Esophagus muscularis mucosa (tissue), 4 donors: ENCODE measurements at regions not wholly inside any gene's neighbourhood (a gene's known extent, or its start where the extent isn't known, plus 50 kb on each side); places are given as distances from the start of the nearest gene placed in this dataset.

Experiments
- DNase-seq: peaks from one replicate; pipeline ENCODE4 v3.0.0-alpha.2; 2017; ENCODE audit errors: extremely low spot score
- H3K27ac ChIP-seq, 4 donors: fragments of 200-600 bp; sonication (generic); replicated peaks in 1 of 4; 1 replicate in 3 of 4; 2 replicates in 1 of 4; pipeline ENCODE4 v1.5.1; 2016 to 2019; ENCODE audit warnings: mild to moderate bottlenecking in 1 of 4
- H3K27me3 ChIP-seq, 4 donors: fragments of 200-600 bp; sonication (generic); one replicate each; pipeline versions ENCODE4 v1.5.1 to v1.6.0; 2016 to 2019
- H3K36me3 ChIP-seq, 4 donors: fragments of 200-600 bp; sonication (generic); one replicate each; pipeline ENCODE4 v1.5.1; 2016 to 2019
- H3K4me1 ChIP-seq, 4 donors: fragments of 200-600 bp; sonication (generic); one replicate each; pipeline ENCODE4 v1.5.1; 2016 to 2019
- H3K4me3 ChIP-seq, 4 donors: fragments of 200-600 bp; sonication (generic); 1 replicate in 2 of 4; 2 replicates in 2 of 4; pipeline ENCODE4 v1.5.1; 2016 to 2019; ENCODE audit warnings: mild to moderate bottlenecking in 4 of 4, moderate library complexity in 1 of 4
- H3K9me3 ChIP-seq, 4 donors: fragments of 200-600 bp; sonication (generic); 1 replicate in 3 of 4; 2 replicates in 1 of 4; pipeline ENCODE4 v1.5.1; 2016 to 2019
- EP300 ChIP-seq: sonication (generic); formaldehyde crosslinking; IDR thresholded peaks from one replicate; pipeline ENCODE4 v1.6.1; 2017; ENCODE audit warnings: antibody characterized with exemption
- POLR2A ChIP-seq: fragments of 450-650 bp; IDR thresholded peaks from one replicate; pipeline ENCODE4 v1.6.1; 2017; ENCODE audit warnings: antibody characterized with exemption, moderate library complexity, mild to moderate bottlenecking, low read depth
- POLR2AphosphoS5 ChIP-seq, 2 donors: sonication (generic); formaldehyde crosslinking; IDR thresholded peaks; one replicate each; pipeline ENCODE4 v1.6.1; 2017; ENCODE audit warnings: antibody characterized with exemption in 2 of 2
- WGBS: methylation state at CpG from one replicate; pipeline ENCODE4 v1.1.5; 2018; 5-methylcytosine and 5-hydroxymethylcytosine counted together
- intact Hi-C: fragments of 100-400 bp; cut with DNase I; formaldehyde crosslinking; loops from one replicate; pipeline ENCODE4 v1.15.1; 2023
- TF ChIP-seq, protein P1 (sequence below), 3 experiments: fragments of 200-600 bp in 2 of 3; fragments of 450-650 bp in 1 of 3; sonication (generic) in 2 of 3; IDR thresholded peaks; one replicate each; pipeline ENCODE4 v1.5.1; 2017 to 2019; ENCODE audit warnings: antibody characterized with exemption in 3 of 3, mild to moderate bottlenecking in 2 of 3, moderate library complexity in 1 of 3

DNA sequence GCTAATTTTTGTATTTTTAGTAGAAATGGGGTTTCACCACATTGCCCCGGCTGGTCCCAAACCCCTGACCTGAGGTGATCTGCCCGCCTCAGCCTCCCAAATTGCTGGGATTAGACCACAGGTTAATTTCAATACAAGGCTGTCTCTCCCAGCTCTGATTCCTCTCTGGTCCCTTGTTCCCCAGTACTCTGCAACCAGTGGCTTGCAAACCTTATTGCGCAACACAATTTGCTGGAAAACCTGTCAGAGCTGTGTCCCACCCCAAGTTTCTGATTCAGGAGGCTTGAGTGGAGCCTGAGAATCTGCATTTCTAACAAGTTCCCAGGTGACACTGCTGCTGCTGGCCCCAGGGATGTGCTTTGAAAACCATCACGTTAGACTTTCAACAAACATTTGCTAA, 96.2 kb upstream of the SRSF6 start:
- no peak overlapping the region for H3K27ac ChIP-seq
- DNase-seq: no peak
- intact Hi-C loops: no loop called here
- no peaks in the 10 kb centered on the region for H3K4me1 ChIP-seq
- H3K9me3 ChIP-seq: no peaks in the 10 kb centered on the region
- 91% methylated on average over 4 of the region's 4 CpGs for WGBS
- TF ChIP-seq, protein P1, sequence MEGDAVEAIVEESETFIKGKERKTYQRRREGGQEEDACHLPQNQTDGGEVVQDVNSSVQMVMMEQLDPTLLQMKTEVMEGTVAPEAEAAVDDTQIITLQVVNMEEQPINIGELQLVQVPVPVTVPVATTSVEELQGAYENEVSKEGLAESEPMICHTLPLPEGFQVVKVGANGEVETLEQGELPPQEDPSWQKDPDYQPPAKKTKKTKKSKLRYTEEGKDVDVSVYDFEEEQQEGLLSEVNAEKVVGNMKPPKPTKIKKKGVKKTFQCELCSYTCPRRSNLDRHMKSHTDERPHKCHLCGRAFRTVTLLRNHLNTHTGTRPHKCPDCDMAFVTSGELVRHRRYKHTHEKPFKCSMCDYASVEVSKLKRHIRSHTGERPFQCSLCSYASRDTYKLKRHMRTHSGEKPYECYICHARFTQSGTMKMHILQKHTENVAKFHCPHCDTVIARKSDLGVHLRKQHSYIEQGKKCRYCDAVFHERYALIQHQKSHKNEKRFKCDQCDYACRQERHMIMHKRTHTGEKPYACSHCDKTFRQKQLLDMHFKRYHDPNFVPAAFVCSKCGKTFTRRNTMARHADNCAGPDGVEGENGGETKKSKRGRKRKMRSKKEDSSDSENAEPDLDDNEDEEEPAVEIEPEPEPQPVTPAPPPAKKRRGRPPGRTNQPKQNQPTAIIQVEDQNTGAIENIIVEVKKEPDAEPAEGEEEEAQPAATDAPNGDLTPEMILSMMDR (IDR thresholded peaks at IDR 0.05): no peak
- TF ChIP-seq EP300: no peak
- TF ChIP-seq POLR2AphosphoS5 (IDR thresholded peaks at IDR 0.05): no peak
- TF ChIP-seq POLR2A: no peak
- H3K36me3 ChIP-seq: no peaks in the 10 kb centered on the region
- H3K4me3 ChIP-seq: no peak overlapping the region
- peaks cover 0 to 18% (median 0%) of the 10 kb centered on the region in 4 donors for H3K27me3 ChIP-seq

DNA sequence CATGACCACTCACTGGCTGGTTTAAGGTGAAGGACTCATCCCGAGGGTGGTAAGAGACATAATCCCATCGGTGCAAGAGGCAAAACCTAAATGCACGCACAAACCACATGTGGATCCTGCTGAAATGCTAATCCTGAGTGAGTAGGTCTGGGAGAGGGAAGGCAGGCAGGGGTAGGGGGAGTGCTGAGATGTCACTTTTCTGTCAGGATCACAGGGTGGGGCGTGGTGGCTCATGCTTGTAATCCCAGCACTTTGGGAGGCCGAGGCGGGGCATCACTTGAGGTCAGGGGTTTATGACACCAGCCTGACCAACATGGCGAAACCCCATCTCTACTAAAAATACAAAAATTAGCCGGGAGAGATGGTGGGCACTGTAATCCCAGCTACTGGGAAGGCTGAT, 97.7 kb upstream of the SRSF6 start:
- Histone ChIP-seq H3K27ac (no peak overlapping the region), H3K9me3 (no peaks in the 10 kb centered on the region), H3K27me3 (peaks cover 0 to 8% (median 0%) of the 10 kb centered on the region in 4 donors), H3K4me3 (no peak overlapping the region), H3K36me3 (no peaks in the 10 kb centered on the region), H3K4me1 (no peaks in the 10 kb centered on the region)
- intact Hi-C loops: no loop called here
- no peak for TF ChIP-seq EP300
- DNase-seq: no peak
- WGBS: 73% methylated on average over 7 of the region's 8 CpGs

DNA sequence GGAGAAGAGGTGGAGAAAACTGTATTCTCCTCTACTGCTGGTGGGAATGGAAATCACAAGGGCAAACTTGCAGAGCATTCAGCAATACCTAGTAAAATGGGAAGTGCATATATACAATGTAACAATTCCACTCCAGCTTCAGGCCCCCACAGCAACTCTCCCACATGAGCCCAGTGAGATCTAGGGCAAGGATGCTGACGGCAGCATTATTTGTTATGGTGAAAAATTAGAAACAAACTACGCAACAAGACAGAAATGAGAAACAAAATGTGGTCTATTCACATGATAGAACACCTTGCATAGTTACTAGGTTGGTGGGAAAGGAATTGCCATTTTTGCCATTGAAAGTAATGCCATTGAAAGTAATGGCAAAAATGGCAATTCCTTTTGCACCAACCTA, 98.9 kb upstream of the SRSF6 start:
- Histone ChIP-seq H3K27ac (no peak overlapping the region), H3K36me3 (no peaks in the 10 kb centered on the region), H3K4me1 (no peaks in the 10 kb centered on the region), H3K27me3 (no peaks in the 10 kb centered on the region), H3K4me3 (no peak overlapping the region), H3K9me3 (no peaks in the 10 kb centered on the region)
- 100% methylated on average over 2 of the region's 2 CpGs for whole genome bisulfite sequencing
- TF ChIP-seq EP300 (no peak), POLR2A (no peak), POLR2AphosphoS5 (IDR thresholded peaks at IDR 0.05) (no peak)
- TF ChIP-seq, protein P1 (IDR thresholded peaks at IDR 0.05): no peak
- intact Hi-C loops: no loop called here
- no peak for DNase-seq

GRCh38 chr20:43357352-43357751, 100.3 kb upstream of the SRSF6 start:
- no peaks in the 10 kb centered on the region for H3K9me3 ChIP-seq
- no peaks in the 10 kb centered on the region for H3K36me3 ChIP-seq
- H3K27ac ChIP-seq: no peak overlapping the region
- 80% methylated on average over 6 of the region's 6 CpGs for WGBS
- DNase-seq: no peak
- H3K4me1 ChIP-seq: no peaks in the 10 kb centered on the region
- no peaks in the 10 kb centered on the region for H3K27me3 ChIP-seq
- TF ChIP-seq POLR2AphosphoS5 (IDR thresholded peaks at IDR 0.05) (no peak), POLR2A (no peak), EP300 (no peak)
- TF ChIP-seq, protein P1 (IDR thresholded peaks at IDR 0.05): no peak
- H3K4me3 ChIP-seq: no peak overlapping the region
- intact Hi-C loops: no loop called here

GRCh38 chr20:43355610-43356009, 102.1 kb upstream of the SRSF6 start:
- no peak for DNase-seq
- H3K27ac ChIP-seq: no peak overlapping the region
- peaks cover 0 to 10% (median 0%) of the 10 kb centered on the region in 4 donors for H3K27me3 ChIP-seq
- TF ChIP-seq, protein P1 (IDR thresholded peaks at IDR 0.05): no peak
- TF ChIP-seq POLR2AphosphoS5 (IDR thresholded peaks at IDR 0.05) (no peak), POLR2A (no peak), EP300 (no peak)
- no peak overlapping the region for H3K4me3 ChIP-seq
- 73% methylated on average over 2 of the region's 2 CpGs for WGBS
- no peaks in the 10 kb centered on the region for H3K9me3 ChIP-seq
- H3K36me3 ChIP-seq: no peaks in the 10 kb centered on the region
- intact Hi-C loops: no loop called here
- no peaks in the 10 kb centered on the region for H3K4me1 ChIP-seq
